Lung (tissue), 11 donors: ENCODE measurements at regions not wholly inside any gene's neighbourhood (a gene's known extent, or its start where the extent isn't known, plus 50 kb on each side); places are given as distances from the start of the nearest gene placed in this dataset.

Experiments used
- ATAC-seq: fragments of 200-7000 bp; cut with Tn5 transposase; one replicate; pipeline ENCODE4 v1.9.1; 2020; ENCODE audit warnings: moderate number of reproducible peaks; ENCODE audit not compliant: insufficient read depth, low FRiP score
- DNase-seq, 3 donors: peaks; one replicate each; pipeline ENCODE4 v3.0.0-alpha.2; 2013 to 2017
- H3K27ac ChIP-seq, 2 donors: one replicate each; pipeline ENCODE4 v1.5.1; 2013; ENCODE audit warnings: mild to moderate bottlenecking in 2 of 2, moderate library complexity in 2 of 2, control low read depth in 1 of 2, inconsistent platforms in 1 of 2, low read depth in 1 of 2, low read length in 1 of 2
- H3K27me3 ChIP-seq, 3 donors: one replicate each; pipeline ENCODE4 v1.5.1; 2013; ENCODE audit warnings: low read length in 2 of 3; ENCODE audit not compliant: control insufficient read depth in 3 of 3, insufficient read depth in 3 of 3
- H3K36me3 ChIP-seq, 4 donors: one replicate each; pipeline ENCODE4 v1.5.1; 2013; ENCODE audit warnings: low read length in 4 of 4, mild to moderate bottlenecking in 1 of 4, moderate library complexity in 1 of 4; ENCODE audit not compliant: control insufficient read depth in 4 of 4, insufficient read depth in 4 of 4
- H3K4me1 ChIP-seq, 5 donors: one replicate each; pipeline ENCODE4 v1.5.1; 2013; ENCODE audit warnings: low read length in 5 of 5, mild to moderate bottlenecking in 2 of 5, moderate library complexity in 1 of 5; ENCODE audit not compliant: control insufficient read depth in 5 of 5, insufficient read depth in 5 of 5
- H3K4me3 ChIP-seq: one replicate; pipeline ENCODE4 v1.5.1; 2013; ENCODE audit warnings: mild to moderate bottlenecking, control low read depth, moderate library complexity
- H3K9ac ChIP-seq, 2 donors: one replicate each; pipeline ENCODE4 v1.5.1; 2013; ENCODE audit warnings: low read length in 2 of 2, control low read depth in 1 of 2; ENCODE audit not compliant: insufficient read depth in 1 of 2
- H3K9me3 ChIP-seq, 4 donors: one replicate each; pipeline ENCODE4 v1.5.1; 2013; ENCODE audit warnings: low read length in 3 of 4, mild to moderate bottlenecking in 1 of 4, moderate library complexity in 1 of 4; ENCODE audit not compliant: control insufficient read depth in 4 of 4, insufficient read depth in 3 of 4
- WGBS, 2 donors: extraction: QIAGEN DNeasy Blood & Tissue Kit; methylation state at CpG; one replicate each; pipeline ENCODE4 v1.1.7; 2013; 5-methylcytosine and 5-hydroxymethylcytosine counted together
- TF ChIP-seq, protein P1 (sequence below): IDR thresholded peaks from 2 replicates; pipeline ENCODE4 v1.5.1; 2012; ENCODE audit warnings: mild to moderate bottlenecking; ENCODE audit errors: control extremely low read depth, extremely low read depth
- donor health status: control.
- donor health status: control.
- donor health status: Bipolar disorder and iron deficiency.
- donor health status: healthy.
- donor health status: DM: yes; HTN: yes; CAD: no.

GRCh38 chr10:2399482-2399881 is 662.2 kb upstream of the ADARB2 start:
- TF ChIP-seq, protein P1, sequence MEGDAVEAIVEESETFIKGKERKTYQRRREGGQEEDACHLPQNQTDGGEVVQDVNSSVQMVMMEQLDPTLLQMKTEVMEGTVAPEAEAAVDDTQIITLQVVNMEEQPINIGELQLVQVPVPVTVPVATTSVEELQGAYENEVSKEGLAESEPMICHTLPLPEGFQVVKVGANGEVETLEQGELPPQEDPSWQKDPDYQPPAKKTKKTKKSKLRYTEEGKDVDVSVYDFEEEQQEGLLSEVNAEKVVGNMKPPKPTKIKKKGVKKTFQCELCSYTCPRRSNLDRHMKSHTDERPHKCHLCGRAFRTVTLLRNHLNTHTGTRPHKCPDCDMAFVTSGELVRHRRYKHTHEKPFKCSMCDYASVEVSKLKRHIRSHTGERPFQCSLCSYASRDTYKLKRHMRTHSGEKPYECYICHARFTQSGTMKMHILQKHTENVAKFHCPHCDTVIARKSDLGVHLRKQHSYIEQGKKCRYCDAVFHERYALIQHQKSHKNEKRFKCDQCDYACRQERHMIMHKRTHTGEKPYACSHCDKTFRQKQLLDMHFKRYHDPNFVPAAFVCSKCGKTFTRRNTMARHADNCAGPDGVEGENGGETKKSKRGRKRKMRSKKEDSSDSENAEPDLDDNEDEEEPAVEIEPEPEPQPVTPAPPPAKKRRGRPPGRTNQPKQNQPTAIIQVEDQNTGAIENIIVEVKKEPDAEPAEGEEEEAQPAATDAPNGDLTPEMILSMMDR = no peak
- ATAC-seq = no peak
- no peak overlapping the region for H3K27ac ChIP-seq
- WGBS, 2 donors = 70 to 72% methylated on average over 4 of the region's 4 CpGs
- no peak for DNase-seq
- H3K9me3 ChIP-seq = no peaks in the 10 kb centered on the region
- H3K27me3 ChIP-seq = no peaks in the 10 kb centered on the region
- H3K36me3 ChIP-seq = no peaks in the 10 kb centered on the region
- H3K4me1 ChIP-seq = peaks cover 0 to 4% (median 0%) of the 10 kb centered on the region in 5 donors
- H3K9ac ChIP-seq = no peak overlapping the region
- H3K4me3 ChIP-seq = no peak overlapping the region

DNA sequence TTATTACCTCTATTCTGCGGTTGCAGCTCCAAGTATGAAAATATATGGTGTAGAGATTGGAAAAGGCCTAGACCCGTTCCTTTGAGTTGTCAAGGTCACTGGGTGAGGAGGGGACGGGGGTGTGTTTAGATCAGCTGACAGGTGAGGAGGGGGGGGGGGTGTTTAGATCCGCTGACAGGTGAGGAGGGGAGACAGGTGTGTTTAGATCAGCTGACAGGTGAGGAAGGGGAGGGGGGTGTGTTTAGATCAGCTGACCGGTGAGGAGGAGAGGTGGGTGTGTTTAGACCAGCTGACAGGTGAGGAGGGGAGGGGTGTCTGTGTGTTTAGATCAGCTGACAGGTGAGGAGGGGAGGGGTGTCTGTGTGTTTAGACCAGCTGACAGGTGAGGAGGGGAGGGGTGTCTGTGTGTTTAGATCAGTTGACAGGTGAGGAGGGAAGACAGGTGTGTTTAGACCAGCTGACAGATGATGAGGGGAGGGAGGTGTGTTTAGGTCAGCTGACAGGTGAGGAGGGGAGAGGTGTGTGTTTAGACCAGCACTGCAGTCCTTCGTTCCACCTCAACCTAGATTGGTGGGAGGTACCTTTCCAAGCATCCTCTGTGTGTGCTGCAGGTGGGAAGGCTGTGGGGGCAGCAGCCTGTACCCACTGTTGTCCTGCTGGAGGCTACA is 655.0 kb upstream of the ADARB2 start:
- 52 to 62% methylated on average over 5 to 6 of the region's 6 CpGs for WGBS, 2 donors
- H3K36me3 ChIP-seq = no peaks in the 10 kb centered on the region
- DNase-seq = peak in 2 of 3 donors; percentile 8 to 74
- no peak overlapping the region for H3K4me3 ChIP-seq
- TF ChIP-seq, protein P1 = no peak
- peaks cover 0 to 3% (median 2%) of the 10 kb centered on the region in 3 donors for H3K27me3 ChIP-seq
- ATAC-seq = peak; percentile 89
- H3K4me1 ChIP-seq = no peaks in the 10 kb centered on the region
- H3K9me3 ChIP-seq = no peaks in the 10 kb centered on the region
- no peak overlapping the region for H3K9ac ChIP-seq
- H3K27ac ChIP-seq = no peak overlapping the region

GRCh38 chr10:2387672-2388071 is 650.3 kb upstream of the ADARB2 start:
- Histone ChIP-seq H3K9ac (no peak overlapping the region), H3K27me3 (peaks cover 0 to 3% (median 2%) of the 10 kb centered on the region in 3 donors), H3K36me3 (no peaks in the 10 kb centered on the region), H3K4me1 (no peaks in the 10 kb centered on the region), H3K4me3 (no peak overlapping the region), H3K27ac (no peak overlapping the region), H3K9me3 (no peaks in the 10 kb centered on the region)
- DNase-seq = no peak
- TF ChIP-seq, protein P1 = no peak
- 58 to 67% methylated on average over 3 of the region's 3 CpGs for WGBS, 2 donors
- no peak for ATAC-seq

- Histone ChIP-seq H3K27ac (no peak overlapping the region), H3K4me1 (no peaks in the 10 kb centered on the region), H3K9ac (no peak overlapping the region), H3K9me3 (peaks cover 0 to 2% (median 0%) of the 10 kb centered on the region in 4 donors), H3K36me3 (no peaks in the 10 kb centered on the region), H3K4me3 (no peak overlapping the region), H3K27me3 (peaks cover 0 to 3% (median under 1%) of the 10 kb centered on the region in 3 donors)
- ATAC-seq (no peak), DNase-seq (no peak)
- WGBS, 2 donors = 75 to 81% methylated on average over 8 of the region's 8 CpGs
- TF ChIP-seq, protein P1 = no peak
Observed at GRCh38 chr10:2387261-2387660, 649.9 kb upstream of the ADARB2 start.
